ENCODE measurements at regions not wholly inside any gene's neighbourhood (a gene's known extent, or its start where the extent isn't known, plus 50 kb on each side); places are given as distances from the start of the nearest gene placed in this dataset.
"Not testable (repeated sequence)": the region's sequence is repeated elsewhere in the genome, so short reads cannot be mapped to it uniquely, and the experiment has no call there.

DNA sequence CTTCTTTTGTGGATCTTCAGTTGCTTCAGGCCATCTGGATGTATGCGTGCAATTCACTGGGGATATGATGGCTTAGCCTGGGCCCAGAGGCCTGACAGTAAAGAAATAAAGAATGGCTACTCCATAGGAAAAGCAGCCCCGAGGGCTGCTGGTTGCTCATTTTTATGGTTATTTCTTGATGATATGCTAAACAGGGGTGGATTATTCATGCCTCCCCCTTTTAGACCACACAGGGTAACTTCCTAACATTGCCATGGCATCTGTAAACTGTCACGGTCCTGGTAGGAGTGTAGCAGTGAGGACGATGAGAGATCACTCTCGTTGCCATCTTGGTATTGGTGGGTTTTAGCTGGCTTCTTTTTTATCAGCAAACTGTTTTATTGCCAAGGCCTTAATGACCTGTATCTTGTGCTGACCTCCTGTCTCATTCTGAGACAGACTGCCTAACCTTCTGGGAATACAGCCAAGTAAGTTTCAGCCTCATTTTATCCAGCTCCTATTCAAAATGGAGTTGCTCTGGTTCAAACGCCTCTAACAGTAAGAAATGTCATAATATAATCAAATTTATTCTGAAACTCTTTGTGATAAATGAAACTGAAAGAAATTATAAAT lies 60.5 kb downstream of the DSEL start:
- no peak for DNase-seq (ENCODE audit: low read depth)

DNA sequence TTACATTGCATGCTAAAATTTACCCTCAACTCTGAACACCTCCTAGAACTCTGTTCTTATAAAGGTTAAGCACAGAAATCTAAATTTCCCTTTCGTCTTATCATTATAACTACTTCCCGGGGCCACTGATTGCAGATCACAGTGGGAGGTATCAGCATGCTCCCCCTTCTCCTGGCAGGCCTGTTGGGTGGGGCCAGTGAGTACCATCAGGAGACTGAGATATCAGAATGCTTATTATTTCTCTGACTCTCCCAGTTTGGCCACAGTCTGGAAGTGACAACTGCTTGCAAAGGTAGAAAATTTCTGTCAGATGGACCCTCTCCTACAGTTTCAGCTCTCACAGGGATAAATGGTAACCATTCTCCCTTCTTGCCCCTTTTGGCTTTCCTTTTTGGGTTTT lies 62.6 kb downstream of the DSEL start:
- no peak for DNase-seq (ENCODE audit: low read depth)

DNA sequence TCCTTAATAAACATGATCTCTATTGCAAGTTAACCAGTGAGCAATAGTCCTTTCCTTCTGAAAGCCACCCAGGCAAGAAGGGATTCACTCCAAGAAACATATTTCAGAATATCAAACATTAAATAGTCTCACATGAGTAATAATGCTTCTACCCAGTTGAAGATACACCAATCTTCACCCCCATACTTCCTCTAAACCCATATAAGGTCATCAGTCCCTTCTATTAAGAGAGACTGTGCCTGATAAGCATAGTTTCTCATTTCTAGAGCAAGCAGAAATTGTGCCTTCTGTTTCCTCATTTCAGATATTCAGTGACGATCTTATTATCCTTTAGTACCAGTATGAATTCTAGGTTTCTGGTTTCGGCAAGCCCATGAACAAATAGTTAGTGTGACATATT lies 64.6 kb downstream of the DSEL start:
- DNase-seq (ENCODE audit: low read depth): no peak

DNA sequence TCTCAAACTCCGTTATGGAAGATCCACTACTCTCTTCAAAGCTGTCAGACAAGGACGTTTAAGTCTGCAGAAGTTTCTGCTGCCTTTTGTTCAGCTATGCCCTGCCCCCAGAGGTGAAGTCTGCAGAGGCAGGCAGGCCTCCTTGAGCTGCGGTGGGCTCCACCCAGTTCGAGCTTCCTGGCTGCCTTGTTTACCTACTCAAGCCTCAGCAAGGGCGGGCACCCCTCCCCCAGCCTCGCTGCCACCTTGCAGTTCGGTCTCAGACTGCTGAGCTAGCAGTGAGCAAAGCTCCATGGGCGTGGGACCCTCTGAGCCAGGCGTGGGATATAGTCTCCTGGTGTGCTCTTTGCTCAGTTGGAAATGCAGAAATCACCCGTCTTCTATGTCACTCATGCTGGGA lies 65.4 kb downstream of the DSEL start:
- DNase-seq (ENCODE audit: low read depth): not testable (repeated sequence)

DNA sequence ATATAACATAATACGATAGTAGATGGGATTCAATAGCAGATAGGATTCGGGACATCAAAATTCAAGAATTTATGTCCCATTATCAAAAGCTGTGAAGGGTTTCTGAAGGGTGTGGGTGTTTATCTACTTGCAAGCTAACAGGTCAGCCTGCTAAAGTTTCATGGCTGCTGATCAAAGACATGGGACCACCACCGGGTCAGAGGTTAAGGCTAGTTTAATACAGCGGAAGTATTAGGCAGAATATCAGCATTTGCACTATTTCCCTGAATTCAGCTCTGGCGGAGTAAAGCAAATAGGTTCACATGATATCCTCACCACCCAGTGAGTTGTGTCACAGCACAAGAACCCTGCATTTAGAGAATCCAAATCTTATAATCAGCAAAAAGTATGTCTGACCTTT lies 82.5 kb downstream of the DSEL start:
- DNase-seq (ENCODE audit: low read depth): no peak

DNA sequence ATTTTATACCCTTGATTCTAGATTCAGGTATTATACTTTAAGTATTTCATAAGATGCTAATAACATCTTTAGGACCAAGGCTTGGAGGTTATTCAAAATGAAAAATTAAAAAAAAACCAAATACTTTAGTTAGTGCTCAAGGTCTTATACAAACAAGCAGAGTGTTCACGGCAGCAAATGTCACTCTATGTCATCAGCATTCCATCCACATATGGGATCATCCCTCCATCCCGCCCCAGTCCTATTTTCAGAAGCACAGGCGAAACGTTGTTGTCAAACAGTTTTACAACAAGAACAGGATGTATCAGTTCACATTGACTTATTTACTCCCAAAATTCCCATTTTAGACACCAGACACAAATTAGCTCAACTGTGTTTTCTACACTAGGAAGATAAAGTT lies 83.7 kb downstream of the DSEL start:
- DNase-seq (ENCODE audit: low read depth): no peak

DNA sequence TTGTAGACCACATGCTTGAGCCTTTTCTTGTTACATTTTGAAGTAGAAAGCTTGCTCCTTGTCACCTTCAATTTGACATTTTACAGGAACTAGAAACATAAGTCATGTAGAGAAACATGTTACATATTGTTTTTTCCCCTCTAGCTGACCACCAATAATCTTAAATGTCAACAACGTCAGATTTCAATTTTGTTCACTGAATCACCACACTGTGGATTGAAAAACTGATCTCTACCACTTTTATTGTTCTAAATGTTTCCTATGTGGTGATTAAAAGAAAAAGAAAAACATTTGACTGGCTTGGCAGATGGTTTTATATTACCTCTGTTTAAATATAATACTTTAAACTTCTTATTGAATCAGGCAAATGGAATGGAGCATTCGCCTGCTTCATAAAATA lies 87.7 kb downstream of the DSEL start:
- DNase-seq (ENCODE audit: low read depth): no peak

DNA sequence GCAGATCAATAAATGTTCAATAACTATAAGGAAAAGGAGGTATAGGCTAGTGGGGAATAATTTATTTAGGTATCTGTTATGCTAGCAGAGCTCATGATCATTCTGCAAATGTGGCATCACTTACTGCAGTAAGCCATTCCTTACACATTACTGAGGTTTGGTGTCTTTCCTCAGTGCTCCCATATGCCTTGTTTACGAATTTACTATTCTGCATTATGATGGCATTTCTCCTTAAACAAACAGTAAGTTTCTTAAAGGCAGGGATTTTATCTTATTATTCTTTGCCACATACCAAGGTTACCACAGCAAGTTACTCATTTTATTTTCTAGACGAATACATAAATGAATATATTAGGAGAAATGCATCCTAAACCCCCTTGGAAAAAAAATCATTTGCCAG lies 88.4 kb downstream of the DSEL start:
- DNase-seq (ENCODE audit: low read depth): no peak

DNA sequence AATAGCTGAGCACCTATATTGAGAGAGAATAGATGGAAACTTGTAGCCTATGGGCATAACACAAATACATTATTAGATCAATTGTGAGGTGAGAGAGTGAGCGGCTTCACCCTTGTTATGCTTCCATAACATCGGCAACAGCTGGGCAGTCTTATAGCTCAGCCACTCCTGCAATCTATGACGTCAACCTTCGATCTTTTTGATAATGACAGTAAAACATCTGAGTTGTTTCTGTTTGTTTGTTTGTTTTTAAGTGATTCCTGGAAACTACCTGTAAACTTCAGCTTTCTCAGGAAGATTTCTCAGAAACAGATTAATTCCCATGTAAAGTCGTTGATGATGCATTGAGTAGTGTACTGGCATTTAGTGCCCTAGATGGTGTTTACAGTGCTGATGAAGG lies 90.0 kb downstream of the DSEL start:
- no peak for DNase-seq (ENCODE audit: low read depth)

DNA sequence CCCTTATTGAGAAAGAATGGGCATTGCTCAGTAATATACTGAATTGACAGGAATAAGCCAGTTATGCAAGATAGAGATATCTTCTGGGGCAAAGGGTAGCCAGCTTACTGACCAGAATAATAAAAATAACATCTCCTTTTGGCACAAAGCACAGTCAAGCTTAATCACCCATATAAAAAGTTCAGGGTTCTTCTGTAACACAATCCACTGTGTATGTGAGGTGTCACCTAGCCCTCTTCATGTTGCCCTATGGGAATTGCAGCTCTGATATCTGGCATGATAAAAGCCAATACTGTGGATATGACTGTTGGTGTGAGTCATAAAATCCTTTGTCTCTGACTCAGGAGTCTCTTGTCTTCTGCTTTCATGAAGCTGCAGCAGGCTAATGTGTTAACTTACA lies 90.8 kb downstream of the DSEL start:
- no peak for DNase-seq (ENCODE audit: low read depth)

DNA sequence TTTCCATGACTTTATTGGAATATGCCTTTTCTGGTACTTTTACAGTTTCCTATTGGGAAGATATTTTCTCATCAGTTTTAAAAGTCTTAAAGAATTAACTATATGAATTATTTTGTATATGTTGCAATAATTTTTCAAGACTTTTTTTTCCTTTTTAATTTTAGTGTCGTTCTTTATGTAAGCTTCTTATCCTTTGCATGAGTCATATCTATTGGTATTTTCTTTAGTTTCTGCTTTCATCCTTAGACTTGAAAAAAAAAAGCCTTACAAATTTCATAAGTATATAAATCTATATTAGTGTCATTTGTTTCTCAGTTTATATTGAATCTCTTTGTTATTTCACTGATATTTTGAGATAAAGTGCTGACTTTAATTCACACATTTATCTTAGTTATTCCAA lies 94.9 kb downstream of the DSEL start:
- DNase-seq (ENCODE audit: low read depth): no peak

DNA sequence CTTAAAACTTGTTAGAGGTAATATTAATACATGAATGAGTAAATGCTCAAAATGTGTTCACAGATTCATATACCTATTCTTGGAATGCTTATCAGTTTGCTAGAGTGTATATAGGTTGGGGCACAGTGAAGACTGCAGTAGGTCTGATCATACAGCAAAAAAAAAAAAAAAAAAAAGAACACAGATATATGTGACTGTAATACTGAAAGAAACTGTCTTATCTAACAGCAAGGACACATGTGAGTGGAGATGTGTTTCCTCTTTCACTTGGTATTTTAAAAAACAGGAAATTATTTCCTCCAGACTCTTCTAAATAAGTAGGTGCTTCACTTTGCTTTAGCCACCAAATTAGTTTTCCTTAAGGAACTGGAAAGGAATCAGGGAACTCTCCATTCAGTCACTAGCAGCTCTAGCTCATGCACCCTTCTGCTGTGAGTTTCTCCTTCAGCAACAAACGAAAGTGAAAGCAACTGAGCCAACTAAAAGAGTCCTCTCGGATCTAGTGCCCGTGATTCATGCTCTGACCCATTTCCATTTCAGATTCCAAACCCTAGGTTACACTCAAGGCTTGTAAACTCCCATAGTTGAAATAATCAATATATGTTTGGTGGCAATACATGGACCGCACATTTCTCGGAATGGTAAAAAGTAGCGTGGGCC lies 98.5 kb downstream of the DSEL start:
- DNase-seq (ENCODE audit: low read depth): no peak

DNA sequence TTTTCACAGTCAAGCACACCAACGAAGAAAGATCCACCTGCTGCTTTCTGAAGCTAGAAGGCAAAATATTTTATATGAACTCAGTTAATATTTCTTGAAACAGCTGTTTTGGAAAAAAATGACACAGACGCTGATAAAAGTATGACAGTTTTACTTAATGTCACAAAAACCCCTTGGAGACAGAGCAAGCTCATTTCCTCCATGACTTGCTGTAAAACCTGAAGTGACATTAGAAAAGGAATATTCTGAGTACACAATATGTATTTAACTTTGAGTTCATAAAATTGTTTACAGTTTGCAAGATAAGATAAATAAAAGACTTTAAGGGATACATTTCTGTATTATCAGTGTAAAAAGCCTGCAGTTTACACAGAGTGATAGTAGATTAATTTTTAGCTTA lies 105.4 kb downstream of the DSEL start:
- DNase-seq (ENCODE audit: low read depth): no peak

DNA sequence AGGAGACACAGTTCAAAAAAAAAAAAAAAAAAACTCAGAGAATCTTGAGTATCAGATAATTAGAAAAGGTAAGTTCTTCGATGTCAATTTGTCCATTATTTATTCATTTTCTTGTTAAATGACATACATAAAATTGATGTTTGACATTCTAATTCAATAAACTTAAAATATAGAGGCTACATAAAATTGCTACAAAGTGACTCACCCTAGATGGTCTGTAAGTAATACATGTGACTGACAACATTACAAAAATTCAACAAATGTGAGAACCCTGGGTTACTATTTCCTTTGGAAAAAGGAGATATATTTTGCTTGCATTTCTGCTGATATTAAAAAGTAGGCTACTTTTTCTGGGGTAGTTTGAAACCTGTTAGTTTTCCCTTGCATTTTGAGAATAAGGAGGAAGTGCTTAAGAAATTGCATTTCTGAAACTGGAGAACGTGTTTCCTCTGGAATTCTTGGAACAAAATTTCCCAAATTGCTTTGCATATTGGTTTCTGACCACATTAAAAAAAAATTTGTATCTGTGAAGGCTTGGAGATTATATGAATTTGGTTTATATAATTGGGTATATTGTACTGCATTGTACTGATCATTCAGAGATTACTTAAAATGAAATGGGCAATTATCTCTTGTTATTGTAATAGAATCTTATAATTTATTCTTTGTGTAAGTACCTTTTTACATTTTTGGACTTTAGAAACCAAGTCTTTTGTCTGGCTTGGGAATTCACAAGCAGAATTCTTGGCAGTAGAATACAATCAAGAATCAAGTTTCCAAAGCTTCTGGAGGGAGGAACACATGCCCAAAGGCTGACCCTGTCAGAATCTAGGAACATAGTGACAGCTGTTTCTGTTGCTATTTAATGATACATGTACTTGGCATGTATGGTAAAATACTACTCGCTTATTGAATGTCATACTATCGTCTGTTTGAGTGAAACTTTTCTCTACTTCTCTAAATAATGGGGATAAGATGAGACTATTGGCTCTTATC lies 106.1 kb downstream of the DSEL start:
- no peak for DNase-seq (ENCODE audit: low read depth)

DNA sequence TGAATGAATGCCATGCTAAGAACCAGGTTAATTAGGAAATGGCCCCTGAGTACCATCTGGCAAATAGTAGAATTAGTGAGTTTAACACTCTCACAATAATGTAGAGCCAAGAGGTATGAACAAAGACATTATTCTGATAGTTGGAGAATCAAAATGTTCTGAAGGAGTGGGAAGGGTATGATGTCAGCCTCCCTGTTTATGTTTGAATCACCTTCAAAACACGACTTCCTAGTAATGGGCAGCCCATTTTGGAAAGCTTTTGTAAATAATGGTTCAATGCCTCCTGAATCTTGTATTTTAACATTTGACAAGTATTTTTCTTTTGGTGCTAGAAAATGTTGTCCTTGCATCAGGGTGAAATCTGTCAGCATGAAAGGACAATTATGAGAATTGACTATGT lies 108.3 kb downstream of the DSEL start:
- no peak for DNase-seq (ENCODE audit: low read depth)

DNA sequence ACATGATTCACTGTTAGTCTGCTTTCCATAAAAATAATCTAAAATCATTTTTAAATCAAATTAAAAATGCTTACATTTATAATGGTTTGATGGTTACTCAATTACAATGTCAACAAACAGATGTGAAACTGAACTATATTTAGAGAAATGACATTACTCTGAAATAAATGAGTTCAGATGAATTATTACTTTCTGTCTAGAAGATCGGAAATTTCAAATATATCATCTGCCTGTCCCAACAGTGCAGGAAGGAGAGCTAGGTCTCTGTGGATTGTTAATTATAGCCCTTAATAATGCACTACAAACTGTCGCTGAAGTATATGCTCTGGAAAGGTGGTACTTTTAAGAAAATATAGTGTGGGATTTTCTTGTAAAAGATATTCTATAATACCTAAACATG lies 109.8 kb downstream of the DSEL start:
- no peak for DNase-seq (ENCODE audit: low read depth)

DNA sequence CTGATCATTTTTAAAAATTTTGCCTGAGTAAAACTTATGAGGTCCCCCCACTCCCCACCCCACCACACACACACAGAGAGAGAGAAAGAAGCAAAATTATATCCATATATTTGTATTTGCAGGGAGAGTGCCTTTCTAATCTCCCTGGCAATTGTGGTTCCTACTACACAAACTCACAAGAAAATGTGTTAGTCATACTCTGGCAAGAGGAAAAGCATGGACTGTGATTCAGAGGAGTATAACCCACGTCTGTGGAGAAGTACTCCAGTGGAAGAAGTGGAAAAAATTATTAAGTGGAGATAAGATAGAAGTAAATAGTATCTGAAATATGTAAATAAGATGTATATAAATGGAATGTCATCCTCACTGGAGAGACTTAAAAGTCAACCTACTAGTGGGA lies 114.0 kb downstream of the DSEL start:
- no peak for DNase-seq (ENCODE audit: low read depth)

DNA sequence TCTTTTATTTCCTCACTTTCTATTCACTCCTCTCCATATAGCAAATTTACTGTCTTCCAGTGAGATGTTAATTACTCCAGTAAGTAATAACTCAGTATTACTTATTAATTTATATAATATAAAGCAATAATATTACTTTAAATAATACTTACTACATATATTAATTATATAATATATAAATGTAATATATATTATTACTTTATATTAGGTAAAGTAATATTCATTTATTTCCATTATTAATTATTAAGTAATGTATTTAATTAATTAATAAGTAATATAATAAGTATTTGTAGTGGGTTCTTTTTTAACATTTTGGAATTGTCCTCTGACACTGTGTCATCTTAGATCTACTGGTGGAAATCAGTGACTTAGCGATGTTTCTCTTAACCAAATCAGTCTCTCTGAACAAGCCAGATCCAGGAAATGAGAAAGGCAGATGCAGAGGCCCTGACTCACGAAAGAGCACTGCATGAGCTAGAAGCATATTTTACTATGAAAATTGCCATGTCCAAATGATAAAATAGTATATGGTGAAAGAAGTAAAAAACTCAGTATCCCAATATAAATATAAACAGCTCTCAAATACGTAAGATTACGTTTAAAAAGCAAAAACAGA lies 115.9 kb downstream of the DSEL start:
- DNase-seq (ENCODE audit: low read depth): no peak

DNA sequence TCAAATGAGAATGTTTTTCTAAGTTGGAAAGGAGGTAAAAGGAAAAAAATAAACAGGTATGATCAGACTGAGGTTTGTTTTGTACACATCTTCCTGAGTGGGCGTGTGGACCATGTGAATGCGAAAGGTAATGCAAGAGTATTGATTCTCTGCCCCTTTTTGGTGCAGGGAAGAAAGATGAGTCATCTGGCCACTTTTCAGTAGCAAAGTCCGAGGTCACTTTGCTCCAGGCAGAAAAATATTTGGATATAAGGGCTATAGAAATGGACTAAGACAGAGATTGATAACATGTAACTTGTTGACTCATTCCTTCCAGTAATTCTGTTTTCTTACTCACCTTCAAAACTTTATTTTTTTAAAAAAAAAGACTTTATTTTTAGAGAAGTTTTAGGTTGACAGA lies 130.5 kb downstream of the DSEL start:
- DNase-seq (ENCODE audit: low read depth): no peak

DNA sequence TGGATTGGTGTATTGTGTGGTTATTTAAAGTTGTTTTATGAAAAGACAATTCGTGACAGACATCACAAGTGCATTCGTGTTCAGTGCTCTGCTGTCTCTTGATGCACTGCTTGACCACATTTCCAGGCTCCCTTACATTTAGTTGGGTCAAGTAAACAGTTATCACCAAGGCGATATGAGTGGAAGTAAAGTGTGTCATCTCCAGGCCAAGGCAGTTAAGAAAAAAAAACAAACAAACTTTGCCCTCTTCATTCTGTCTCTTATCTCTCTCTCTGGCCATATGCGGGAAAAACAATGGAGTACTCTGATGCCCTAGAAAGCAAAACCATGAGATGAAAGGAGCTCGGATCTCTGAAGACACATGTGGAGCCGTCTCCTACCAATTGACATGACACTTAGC lies 131.1 kb downstream of the DSEL start:
- DNase-seq (ENCODE audit: low read depth): no peak

DNA sequence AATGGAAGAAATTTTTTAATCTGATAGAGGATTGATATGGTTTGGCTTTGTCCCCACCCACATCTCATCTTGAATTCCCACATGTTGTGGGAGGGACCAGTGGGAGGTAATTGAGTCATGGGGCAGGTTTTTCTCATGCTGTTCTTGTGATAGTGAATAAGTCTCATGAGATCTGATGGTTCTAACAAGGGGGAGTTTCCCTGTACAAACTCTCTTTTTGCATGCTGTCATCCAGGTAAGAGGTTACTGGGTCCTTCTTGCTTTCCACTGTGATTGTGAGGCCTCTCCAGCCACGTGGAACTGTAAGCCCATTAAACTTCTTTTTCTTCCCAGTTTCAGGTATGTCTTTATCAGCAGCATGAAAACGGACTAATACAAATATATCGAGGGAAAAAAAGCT lies 132.5 kb downstream of the DSEL start:
- DNase-seq (ENCODE audit: low read depth): not testable (repeated sequence)

DNA sequence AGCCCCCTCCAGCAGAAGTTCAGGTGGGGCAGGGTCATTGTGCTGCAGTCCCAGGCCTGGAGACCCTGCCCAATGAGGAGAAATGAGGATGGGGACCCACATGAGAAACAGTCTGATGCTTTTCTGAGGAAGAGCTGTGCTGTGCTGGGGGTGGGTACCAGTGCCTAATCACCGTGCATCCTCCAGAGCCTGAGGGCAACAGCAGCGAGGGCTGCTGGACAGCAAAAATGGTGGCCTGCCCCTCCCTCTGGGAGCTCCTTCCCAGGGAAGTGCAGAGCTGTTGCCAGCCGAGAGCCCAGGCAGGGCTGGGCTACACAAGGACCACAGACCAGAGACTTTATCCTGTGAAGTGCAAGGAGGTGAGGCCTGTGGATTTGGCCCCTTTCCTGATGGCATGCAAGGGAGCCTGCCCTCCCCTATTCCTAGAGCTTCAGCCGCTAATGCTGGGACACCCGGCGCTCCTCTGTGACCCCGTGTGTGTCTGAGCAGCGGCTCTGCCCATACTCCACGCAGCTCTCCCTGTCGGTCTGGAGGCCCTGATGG lies 134.8 kb downstream of the DSEL start:
- DNase-seq (ENCODE audit: low read depth): no peak

Measured in stimulated activated CD8-positive, alpha-beta memory T cell treated with anti-CD3 and anti-CD28 coated beads, Interleukin-12 subunit alpha, Interleukin-12 subunit beta, amount 100 ng/mL, for 1 hour (primary cell).